T-cell (primary cell): ENCODE measurements at regions not wholly inside any gene's neighbourhood (a gene's known extent, or its start where the extent isn't known, plus 50 kb on each side); places are given as distances from the start of the nearest gene placed in this dataset.

Source experiments
- ATAC-seq, 4 experiments: fragments of 200-7000 bp in 3 of 4; fragments of 150-1000 bp in 1 of 4; cut with Tn5 transposase; replicated peaks in 1 of 4; 1 replicate in 3 of 4; 2 replicates in 1 of 4; pipeline ENCODE4 v1.10.0; 2021; ENCODE audit warnings: moderate library complexity in 3 of 4, mild to moderate bottlenecking in 2 of 4, moderate number of reproducible peaks in 1 of 4
- CTCF ChIA-PET, 2 donors: fragments of 300-600 bp; sonication (Branson Sonifier 250); formaldehyde crosslinking; loops; one replicate each; lab custom pipeline; 2022; ENCODE audit warnings: antibody characterized with exemption in 2 of 2; lab: Charles Lee
- POLR2A ChIA-PET, 2 donors: fragments of 300-600 bp; sonication (Branson Sonifier 250); formaldehyde crosslinking; loops; one replicate each; lab custom pipeline; 2022; ENCODE audit warnings: antibody characterized with exemption in 2 of 2; lab: Charles Lee
- DNase-seq, 35 experiments: peaks; one replicate each; pipeline versions ENCODE4 v3.0.0 to v3.0.0-alpha.2; 2013 to 2023
- H3K27ac ChIP-seq: one replicate; pipeline ENCODE4 v1.5.1; 2013; ENCODE audit warnings: low read length
- H3K27me3 ChIP-seq, 2 experiments: replicated peaks in 1 of 2; 1 replicate in 1 of 2; 2 replicates in 1 of 2; pipeline versions ENCODE4 v1.6.1 to v1.7.0; 2013; ENCODE audit warnings: low read length in 1 of 2, mixed read lengths in 1 of 2; ENCODE audit not compliant: control insufficient read depth in 2 of 2, insufficient read depth in 2 of 2; ENCODE audit errors: extremely low read depth in 1 of 2
- H3K36me3 ChIP-seq, 2 donors: 1 replicate in 1 of 2; 2 replicates in 1 of 2; pipeline versions ENCODE4 v1.6.1 to v1.7.0; 2013; ENCODE audit warnings: low read length in 1 of 2; ENCODE audit not compliant: control insufficient read depth in 2 of 2, insufficient read depth in 1 of 2; ENCODE audit errors: extremely low read depth in 1 of 2
- H3K4me1 ChIP-seq, 2 experiments: 1 replicate in 1 of 2; 2 replicates in 1 of 2; pipeline versions ENCODE4 v1.6.1 to v1.7.0; 2013; ENCODE audit warnings: low read length in 2 of 2, mixed read lengths in 1 of 2; ENCODE audit not compliant: insufficient read depth in 2 of 2, control insufficient read depth in 1 of 2; ENCODE audit errors: extremely low read depth in 1 of 2
- H3K4me3 ChIP-seq, 2 donors: 1 replicate in 1 of 2; 2 replicates in 1 of 2; pipeline versions ENCODE4 v1.5.1 to v1.7.0; 2013; ENCODE audit warnings: mild to moderate bottlenecking in 2 of 2, low read length in 1 of 2, moderate library complexity in 1 of 2; ENCODE audit not compliant: control insufficient read depth in 1 of 2; ENCODE audit errors: extremely low read depth in 1 of 2
- H3K9me3 ChIP-seq: 2 replicates; pipeline ENCODE4 v1.7.0; 2013
- H3K27ac Mint-ChIP-seq, 2 donors: one replicate each; pipeline ENCODE4 v1.8.0; 2020 to 2021; ENCODE audit warnings: mild to moderate bottlenecking in 2 of 2, mixed read lengths in 2 of 2
- H3K27me3 Mint-ChIP-seq, 2 donors: one replicate each; pipeline ENCODE4 v1.8.0; 2021 to 2022; ENCODE audit warnings: mixed read lengths in 2 of 2
- H3K36me3 Mint-ChIP-seq: one replicate; pipeline ENCODE4 v1.8.0; 2021; ENCODE audit warnings: mixed read lengths
- H3K4me1 Mint-ChIP-seq, 3 donors: one replicate each; pipeline ENCODE4 v1.8.0; 2020 to 2022; ENCODE audit warnings: mixed read lengths in 3 of 3, mild to moderate bottlenecking in 1 of 3
- H3K4me3 Mint-ChIP-seq, 3 donors: one replicate each; pipeline ENCODE4 v1.8.0; 2020 to 2022; ENCODE audit warnings: mild to moderate bottlenecking in 3 of 3, mixed read lengths in 3 of 3, moderate library complexity in 3 of 3
- H3K9me3 Mint-ChIP-seq, 3 donors: one replicate each; pipeline ENCODE4 v1.8.0; 2020 to 2022; ENCODE audit warnings: mixed read lengths in 3 of 3
- WGBS: methylation state at CpG from one replicate; pipeline ENCODE4 v1.1.5; 2013; ENCODE audit warnings: missing lambda C conversion rate; ENCODE audit not compliant: insufficient coverage; 5-methylcytosine and 5-hydroxymethylcytosine counted together

GRCh38 chr2:147161746-147162145 is 683.1 kb upstream of the ACVR2A start:
- H3K27ac ChIP-seq: no peak overlapping the region
- no peaks in the 10 kb centered on the region for H3K9me3 ChIP-seq
- no peaks in the 10 kb centered on the region for H3K4me1 ChIP-seq
- no peaks in the 10 kb centered on the region for H3K9me3 Mint-ChIP-seq
- no peaks in the 10 kb centered on the region for H3K36me3 ChIP-seq
- H3K27me3 Mint-ChIP-seq: peaks cover 0 to 1% of the 10 kb centered on the region in 2 donors
- no peaks in the 10 kb centered on the region for H3K27me3 ChIP-seq
- no peak overlapping the region for H3K4me3 Mint-ChIP-seq
- no peak overlapping the region for H3K27ac Mint-ChIP-seq
- peaks cover 0 to 4% (median 0%) of the 10 kb centered on the region in 3 donors for H3K4me1 Mint-ChIP-seq
- CTCF ChIA-PET: no interaction called here
- DNase-seq: no peak
- no peak overlapping the region for H3K4me3 ChIP-seq
- no peaks in the 10 kb centered on the region for H3K36me3 Mint-ChIP-seq
- POLR2A ChIA-PET: no interaction called here
- ATAC-seq: no peak

GRCh38 chr2:147156970-147157369 is 687.9 kb upstream of the ACVR2A start:
- POLR2A ChIA-PET: no interaction called here
- H3K4me3 ChIP-seq: no peak overlapping the region
- DNase-seq (no peak), ATAC-seq (no peak)
- Mint-ChIP-seq H3K4me3 (no peak overlapping the region), H3K36me3 (no peaks in the 10 kb centered on the region), H3K4me1 (peaks cover 0 to 4% (median 0%) of the 10 kb centered on the region in 3 donors), H3K27ac (no peak overlapping the region), H3K9me3 (peaks cover 3 to 4% (median 4%) of the 10 kb centered on the region in 3 donors), H3K27me3 (no peaks in the 10 kb centered on the region)
- H3K27ac ChIP-seq: no peak overlapping the region
- no peaks in the 10 kb centered on the region for H3K4me1 ChIP-seq
- no peaks in the 10 kb centered on the region for H3K36me3 ChIP-seq
- H3K9me3 ChIP-seq: no peaks in the 10 kb centered on the region
- CTCF ChIA-PET: no interaction called here
- no peaks in the 10 kb centered on the region for H3K27me3 ChIP-seq
- WGBS: 69% methylated on average over 3 of the region's 3 CpGs

GRCh38 chr2:147150241-147150635 is 694.6 kb upstream of the ACVR2A start:
- ChIA-PET CTCF (no interaction called here), POLR2A (no interaction called here)
- no peak overlapping the region for H3K27ac ChIP-seq
- peaks cover 0 to 2% of the 10 kb centered on the region in 2 experiments for H3K4me1 ChIP-seq
- no peaks in the 10 kb centered on the region for H3K36me3 ChIP-seq
- peaks cover 0 to 9% of the 10 kb centered on the region in 2 experiments for H3K27me3 ChIP-seq
- Mint-ChIP-seq H3K4me1 (peaks cover 0 to 4% (median 2%) of the 10 kb centered on the region in 3 donors), H3K4me3 (no peak overlapping the region), H3K27me3 (no peaks in the 10 kb centered on the region), H3K27ac (no peak overlapping the region), H3K9me3 (peaks cover 0 to 5% (median 2%) of the 10 kb centered on the region in 3 donors), H3K36me3 (no peaks in the 10 kb centered on the region)
- no peak overlapping the region for H3K4me3 ChIP-seq
- ATAC-seq: no peak
- no peak for DNase-seq
- H3K9me3 ChIP-seq: no peaks in the 10 kb centered on the region
- WGBS: 76% methylated on average over 3 of the region's 4 CpGs

GRCh38 chr2:147149575-147150240 is 695.1 kb upstream of the ACVR2A start:
- ATAC-seq: no peak
- no peaks in the 10 kb centered on the region for H3K36me3 ChIP-seq
- 98% methylated on average over 6 of the region's 16 CpGs for WGBS

GRCh38 chr2:147147802-147148201 is 697.0 kb upstream of the ACVR2A start:
- no peak for ATAC-seq
- 80% methylated on average over 1 of the region's 2 CpGs for WGBS
- Mint-ChIP-seq H3K4me3 (no peak overlapping the region), H3K4me1 (peaks cover 0 to 4% (median 2%) of the 10 kb centered on the region in 3 donors), H3K36me3 (no peaks in the 10 kb centered on the region), H3K9me3 (peaks cover 0 to 5% (median 0%) of the 10 kb centered on the region in 3 donors), H3K27me3 (no peaks in the 10 kb centered on the region), H3K27ac (no peak overlapping the region)
- Histone ChIP-seq H3K4me3 (no peak overlapping the region), H3K9me3 (no peaks in the 10 kb centered on the region), H3K27ac (no peak overlapping the region), H3K4me1 (peaks cover 0 to 2% of the 10 kb centered on the region in 2 experiments), H3K27me3 (peaks cover 0 to 9% of the 10 kb centered on the region in 2 experiments), H3K36me3 (no peaks in the 10 kb centered on the region)
- POLR2A ChIA-PET: no interaction called here
- CTCF ChIA-PET: no interaction called here
- no peak for DNase-seq

More at GRCh38 chr2:147149575-147150240, 695.1 kb upstream of the ACVR2A start:
- Mint-ChIP-seq H3K27me3 (no peaks in the 10 kb centered on the region), H3K36me3 (no peaks in the 10 kb centered on the region), H3K4me3 (no peak overlapping the region), H3K4me1 (peaks cover 0 to 4% (median 2%) of the 10 kb centered on the region in 3 donors), H3K27ac (no peak overlapping the region), H3K9me3 (peaks cover 0 to 5% (median 2%) of the 10 kb centered on the region in 3 donors)
- CTCF ChIA-PET: no interaction called here
- POLR2A ChIA-PET: no interaction called here
- H3K9me3 ChIP-seq: no peaks in the 10 kb centered on the region
- H3K27ac ChIP-seq: no peak overlapping the region
- no peak for DNase-seq
- peaks cover 0 to 9% of the 10 kb centered on the region in 2 experiments for H3K27me3 ChIP-seq
- peaks cover 0 to 2% of the 10 kb centered on the region in 2 experiments for H3K4me1 ChIP-seq
- no peak overlapping the region for H3K4me3 ChIP-seq

GRCh38 chr2:147141930-147142329 is 702.9 kb upstream of the ACVR2A start:
- Histone ChIP-seq H3K4me3 (no peak overlapping the region), H3K27me3 (no peaks in the 10 kb centered on the region), H3K36me3 (no peaks in the 10 kb centered on the region), H3K4me1 (no peaks in the 10 kb centered on the region), H3K27ac (no peak overlapping the region), H3K9me3 (no peaks in the 10 kb centered on the region)
- H3K36me3 Mint-ChIP-seq: no peaks in the 10 kb centered on the region
- H3K4me3 Mint-ChIP-seq: no peak overlapping the region
- H3K9me3 Mint-ChIP-seq: no peaks in the 10 kb centered on the region
- POLR2A ChIA-PET: no interaction called here
- H3K4me1 Mint-ChIP-seq: no peaks in the 10 kb centered on the region
- DNase-seq (no peak), ATAC-seq (no peak)
- H3K27ac Mint-ChIP-seq: no peak overlapping the region
- CTCF ChIA-PET: no interaction called here
- no CpG with 5 or more reads among the region's 4 CpGs for WGBS
- H3K27me3 Mint-ChIP-seq: no peaks in the 10 kb centered on the region
